WTC11 (cell line): ENCODE measurements at regions not wholly inside any gene's neighbourhood (a gene's known extent, or its start where the extent isn't known, plus 50 kb on each side); places are given as distances from the start of the nearest gene placed in this dataset.

ENCODE experiments used
- ATAC-seq: fragments of 200-7000 bp; cut with Tn5 transposase; 2 replicates; pipeline ENCODE4 v1.10.0; 2021; ENCODE audit warnings: mild to moderate bottlenecking, moderate library complexity
- CTCF ChIA-PET: fragments of 300-600 bp; sonication (Branson Sonifier 250); formaldehyde crosslinking; loops from one replicate; lab custom pipeline; 2021; ENCODE audit warnings: antibody characterized with exemption; lab: Charles Lee
- POLR2A ChIA-PET: fragments of 350-600 bp; sonication (Branson Sonifier 250); formaldehyde crosslinking; loops from one replicate; lab custom pipeline; 2021; ENCODE audit warnings: antibody characterized with exemption; lab: Charles Lee
- DNase-seq: peaks from one replicate; pipeline ENCODE4 v3.0.0; 2021; ENCODE audit warnings: low spot score
- H3K27ac Mint-ChIP-seq: 2 replicates; pipeline ENCODE4 v1.8.0; 2021; ENCODE audit warnings: mixed read lengths
- H3K27me3 Mint-ChIP-seq: 2 replicates; pipeline ENCODE4 v1.8.0; 2021; ENCODE audit warnings: low read depth, mild to moderate bottlenecking, moderate library complexity, mixed read lengths
- H3K36me3 Mint-ChIP-seq: 2 replicates; pipeline ENCODE4 v1.8.0; 2021; ENCODE audit warnings: mixed read lengths
- H3K4me1 Mint-ChIP-seq: 2 replicates; pipeline ENCODE4 v1.8.0; 2022; ENCODE audit warnings: mixed read lengths
- H3K4me3 Mint-ChIP-seq: 2 replicates; pipeline ENCODE4 v1.8.0; 2021; ENCODE audit warnings: mild to moderate bottlenecking, moderate library complexity, mixed read lengths
- H3K9me3 Mint-ChIP-seq: 2 replicates; pipeline ENCODE4 v1.8.0; 2021; ENCODE audit warnings: mixed read lengths
- AFF4 ChIP-seq: sonication (generic); formaldehyde crosslinking; IDR thresholded peaks from 2 replicates; pipeline ENCODE4 v1.8.1; 2023; ENCODE audit warnings: mild to moderate bottlenecking, missing genetic modification reagents, borderline replicate concordance
- ATF3 ChIP-seq: sonication (generic); formaldehyde crosslinking; conservative IDR thresholded peaks from 2 replicates; pipeline ENCODE4 v1.8.1; 2022; ENCODE audit warnings: mild to moderate bottlenecking, missing genetic modification reagents
- E2F4 ChIP-seq: sonication (generic); formaldehyde crosslinking; IDR thresholded peaks from 2 replicates; pipeline ENCODE4 v1.8.1; 2022; ENCODE audit warnings: low read depth, mild to moderate bottlenecking, moderate library complexity, missing genetic modification reagents, borderline replicate concordance
- FOXK1 ChIP-seq: sonication (generic); formaldehyde crosslinking; IDR thresholded peaks from 2 replicates; pipeline ENCODE4 v1.8.0; 2022; ENCODE audit warnings: mild to moderate bottlenecking, moderate library complexity, missing genetic modification reagents
- FOXP1 ChIP-seq: sonication (generic); formaldehyde crosslinking; IDR thresholded peaks from 2 replicates; pipeline ENCODE4 v1.8.0; 2022; ENCODE audit warnings: missing genetic modification reagents, mild to moderate bottlenecking, moderate library complexity, borderline replicate concordance
- MYBL2 ChIP-seq: sonication (generic); formaldehyde crosslinking; IDR thresholded peaks from 2 replicates; pipeline ENCODE4 v1.8.1; 2023; ENCODE audit warnings: mild to moderate bottlenecking, moderate library complexity, missing genetic modification reagents
- NFYB ChIP-seq: sonication (generic); formaldehyde crosslinking; conservative IDR thresholded peaks from 2 replicates; pipeline ENCODE4 v1.8.0; 2022; ENCODE audit warnings: low read depth, missing genetic modification reagents
- NR2C2 ChIP-seq: sonication (generic); formaldehyde crosslinking; IDR thresholded peaks from 2 replicates; pipeline ENCODE4 v1.8.0; 2022; ENCODE audit warnings: mild to moderate bottlenecking, missing genetic modification reagents
- PRRX2 ChIP-seq: fragments of 250-450 bp; sonication (Bioruptor Pico); IDR thresholded peaks from 2 replicates; pipeline ENCODE4 v1.8.0; 2021; ENCODE audit warnings: mild to moderate bottlenecking
- SP1 ChIP-seq: sonication (generic); formaldehyde crosslinking; conservative IDR thresholded peaks from 2 replicates; pipeline ENCODE4 v1.8.1; 2022; ENCODE audit warnings: missing genetic modification reagents
- ZNF219 ChIP-seq: sonication (generic); formaldehyde crosslinking; IDR thresholded peaks from 2 replicates; pipeline ENCODE4 v1.8.0; 2023; ENCODE audit warnings: missing genetic modification reagents, mild to moderate bottlenecking, borderline replicate concordance
- ZNF396 ChIP-seq: fragments of 250-450 bp; sonication (Bioruptor Pico); IDR thresholded peaks from 2 replicates; pipeline ENCODE4 v1.8.0; 2021; ENCODE audit warnings: mild to moderate bottlenecking, moderate library complexity, borderline replicate concordance
- ZSCAN18 ChIP-seq: fragments of 250-450 bp; sonication (Bioruptor Pico); IDR thresholded peaks from 2 replicates; pipeline ENCODE4 v2.1.2; 2022; ENCODE audit warnings: mild to moderate bottlenecking, moderate library complexity
- TF ChIP-seq, protein P1 (sequence below): fragments of 250-450 bp; sonication (Bioruptor Pico); IDR thresholded peaks from 2 replicates; pipeline ENCODE4 v1.8.0; 2021; ENCODE audit warnings: mild to moderate bottlenecking
- TF ChIP-seq, protein P2 (sequence below): sonication (generic); formaldehyde crosslinking; IDR thresholded peaks from 2 replicates; pipeline ENCODE4 v1.8.1; 2023; ENCODE audit warnings: mild to moderate bottlenecking, missing genetic modification reagents
- TF ChIP-seq, protein P3 (sequence below): sonication (generic); formaldehyde crosslinking; IDR thresholded peaks from 2 replicates; pipeline ENCODE4 v1.8.1; 2023; ENCODE audit warnings: mild to moderate bottlenecking, moderate library complexity, missing genetic modification reagents
- TF ChIP-seq, protein P4 (sequence below): sonication (generic); formaldehyde crosslinking; IDR thresholded peaks from 2 replicates; pipeline ENCODE4 v1.8.0; 2022; ENCODE audit warnings: mild to moderate bottlenecking, missing genetic modification reagents
- TF ChIP-seq, protein P5 (sequence below): sonication (generic); formaldehyde crosslinking; IDR thresholded peaks from 2 replicates; pipeline ENCODE4 v1.8.1; 2022; ENCODE audit warnings: mild to moderate bottlenecking, missing genetic modification reagents, moderate library complexity, borderline replicate concordance

DNA sequence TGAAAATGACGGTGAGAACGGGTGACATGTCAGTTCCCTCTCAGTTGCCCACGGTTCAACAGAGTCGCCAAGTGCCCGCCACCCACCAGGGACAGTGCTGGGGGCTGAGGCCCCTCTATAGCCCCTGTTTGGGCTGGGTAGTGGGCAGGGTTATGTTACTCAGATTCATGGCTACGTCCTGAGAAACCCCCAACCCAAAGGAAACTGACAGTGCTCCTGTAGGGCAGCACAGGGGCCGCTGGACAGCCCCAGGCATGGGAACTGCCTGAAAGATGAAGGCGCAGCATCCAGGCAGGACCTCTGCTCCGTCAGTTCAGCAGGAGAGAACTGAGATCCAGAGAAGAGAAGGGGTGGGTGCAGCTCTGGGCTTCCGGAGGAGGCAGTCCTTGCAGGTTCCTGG, 118.9 kb upstream of the PMEPA1 start:
- no peak for ATAC-seq
- POLR2A ChIA-PET = no interaction called here
- H3K36me3 Mint-ChIP-seq = no peaks in the 10 kb centered on the region
- TF ChIP-seq ZNF219 (CRISPR knock-in tag) (no peak), FOXK1 (CRISPR knock-in tag) (no peak), SP1 (CRISPR knock-in tag) (no peak), ATF3 (no peak), AFF4 (CRISPR knock-in tag) (no peak)
- TF ChIP-seq, protein P1, sequence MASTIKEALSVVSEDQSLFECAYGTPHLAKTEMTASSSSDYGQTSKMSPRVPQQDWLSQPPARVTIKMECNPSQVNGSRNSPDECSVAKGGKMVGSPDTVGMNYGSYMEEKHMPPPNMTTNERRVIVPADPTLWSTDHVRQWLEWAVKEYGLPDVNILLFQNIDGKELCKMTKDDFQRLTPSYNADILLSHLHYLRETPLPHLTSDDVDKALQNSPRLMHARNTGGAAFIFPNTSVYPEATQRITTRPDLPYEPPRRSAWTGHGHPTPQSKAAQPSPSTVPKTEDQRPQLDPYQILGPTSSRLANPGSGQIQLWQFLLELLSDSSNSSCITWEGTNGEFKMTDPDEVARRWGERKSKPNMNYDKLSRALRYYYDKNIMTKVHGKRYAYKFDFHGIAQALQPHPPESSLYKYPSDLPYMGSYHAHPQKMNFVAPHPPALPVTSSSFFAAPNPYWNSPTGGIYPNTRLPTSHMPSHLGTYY (CRISPR knock-in tag) = no peak
- TF ChIP-seq, all 79 proteins: peak for 0
- H3K4me1 Mint-ChIP-seq = no peaks in the 10 kb centered on the region
- H3K4me3 Mint-ChIP-seq = no peak overlapping the region
- CTCF ChIA-PET = no interaction called here
- no peaks in the 10 kb centered on the region for H3K27me3 Mint-ChIP-seq
- no peaks in the 10 kb centered on the region for H3K9me3 Mint-ChIP-seq
- H3K27ac Mint-ChIP-seq = no peak overlapping the region
- no peak for DNase-seq

DNA sequence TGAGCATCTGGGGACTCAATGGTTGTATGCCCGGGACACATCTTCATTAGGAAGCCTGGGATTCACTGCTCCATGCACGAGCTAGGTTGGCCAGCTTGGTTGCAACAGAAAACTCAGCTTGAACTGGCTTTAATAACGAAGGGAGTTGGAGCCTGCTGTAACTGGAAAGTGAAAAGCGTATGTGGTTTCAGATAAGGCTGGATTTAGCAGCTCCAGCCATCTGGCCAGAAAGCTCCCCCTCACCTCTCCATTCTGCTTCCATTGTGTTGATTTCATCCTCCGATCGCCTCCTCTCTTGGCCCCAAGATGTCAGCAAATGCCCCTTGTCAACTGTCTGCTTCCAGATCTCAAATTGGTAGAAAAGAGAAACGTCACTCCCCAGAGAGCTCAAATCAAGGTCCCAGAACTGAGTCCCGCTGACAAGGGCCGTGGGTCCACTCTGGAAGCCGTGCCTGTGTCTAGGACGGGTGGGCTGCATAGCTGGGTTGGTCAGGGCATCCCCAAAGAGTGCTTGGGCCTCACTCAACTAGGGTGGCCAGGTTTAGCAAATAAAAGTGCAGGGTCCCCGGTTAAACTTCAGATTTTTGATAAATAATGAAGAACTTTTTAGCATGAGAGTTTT, 117.0 kb upstream of the PMEPA1 start:
- no peak overlapping the region for H3K4me3 Mint-ChIP-seq
- CTCF ChIA-PET = no interaction called here
- DNase-seq (no peak), ATAC-seq (no peak)
- no peaks in the 10 kb centered on the region for H3K27me3 Mint-ChIP-seq
- H3K9me3 Mint-ChIP-seq = no peaks in the 10 kb centered on the region
- no peak overlapping the region for H3K27ac Mint-ChIP-seq
- POLR2A ChIA-PET = no interaction called here
- H3K4me1 Mint-ChIP-seq = no peaks in the 10 kb centered on the region
- no peaks in the 10 kb centered on the region for H3K36me3 Mint-ChIP-seq
- no peak for TF ChIP-seq ZSCAN18
- TF ChIP-seq, protein P2, sequence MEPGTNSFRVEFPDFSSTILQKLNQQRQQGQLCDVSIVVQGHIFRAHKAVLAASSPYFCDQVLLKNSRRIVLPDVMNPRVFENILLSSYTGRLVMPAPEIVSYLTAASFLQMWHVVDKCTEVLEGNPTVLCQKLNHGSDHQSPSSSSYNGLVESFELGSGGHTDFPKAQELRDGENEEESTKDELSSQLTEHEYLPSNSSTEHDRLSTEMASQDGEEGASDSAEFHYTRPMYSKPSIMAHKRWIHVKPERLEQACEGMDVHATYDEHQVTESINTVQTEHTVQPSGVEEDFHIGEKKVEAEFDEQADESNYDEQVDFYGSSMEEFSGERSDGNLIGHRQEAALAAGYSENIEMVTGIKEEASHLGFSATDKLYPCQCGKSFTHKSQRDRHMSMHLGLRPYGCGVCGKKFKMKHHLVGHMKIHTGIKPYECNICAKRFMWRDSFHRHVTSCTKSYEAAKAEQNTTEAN (CRISPR knock-in tag) = no peak
- TF ChIP-seq NR2C2 = no peak
- TF ChIP-seq, protein P3, sequence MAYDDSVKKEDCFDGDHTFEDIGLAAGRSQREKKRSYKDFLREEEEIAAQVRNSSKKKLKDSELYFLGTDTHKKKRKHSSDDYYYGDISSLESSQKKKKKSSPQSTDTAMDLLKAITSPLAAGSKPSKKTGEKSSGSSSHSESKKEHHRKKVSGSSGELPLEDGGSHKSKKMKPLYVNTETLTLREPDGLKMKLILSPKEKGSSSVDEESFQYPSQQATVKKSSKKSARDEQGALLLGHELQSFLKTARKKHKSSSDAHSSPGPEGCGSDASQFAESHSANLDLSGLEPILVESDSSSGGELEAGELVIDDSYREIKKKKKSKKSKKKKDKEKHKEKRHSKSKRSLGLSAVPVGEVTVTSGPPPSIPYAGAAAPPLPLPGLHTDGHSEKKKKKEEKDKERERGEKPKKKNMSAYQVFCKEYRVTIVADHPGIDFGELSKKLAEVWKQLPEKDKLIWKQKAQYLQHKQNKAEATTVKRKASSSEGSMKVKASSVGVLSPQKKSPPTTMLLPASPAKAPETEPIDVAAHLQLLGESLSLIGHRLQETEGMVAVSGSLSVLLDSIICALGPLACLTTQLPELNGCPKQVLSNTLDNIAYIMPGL (CRISPR knock-in tag) = no peak
- no peak for TF ChIP-seq ZNF396 (CRISPR knock-in tag)
- no peak for TF ChIP-seq FOXP1 (CRISPR knock-in tag)
- TF ChIP-seq NFYB = no peak
- TF ChIP-seq, protein P4, sequence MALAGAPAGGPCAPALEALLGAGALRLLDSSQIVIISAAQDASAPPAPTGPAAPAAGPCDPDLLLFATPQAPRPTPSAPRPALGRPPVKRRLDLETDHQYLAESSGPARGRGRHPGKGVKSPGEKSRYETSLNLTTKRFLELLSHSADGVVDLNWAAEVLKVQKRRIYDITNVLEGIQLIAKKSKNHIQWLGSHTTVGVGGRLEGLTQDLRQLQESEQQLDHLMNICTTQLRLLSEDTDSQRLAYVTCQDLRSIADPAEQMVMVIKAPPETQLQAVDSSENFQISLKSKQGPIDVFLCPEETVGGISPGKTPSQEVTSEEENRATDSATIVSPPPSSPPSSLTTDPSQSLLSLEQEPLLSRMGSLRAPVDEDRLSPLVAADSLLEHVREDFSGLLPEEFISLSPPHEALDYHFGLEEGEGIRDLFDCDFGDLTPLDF (CRISPR knock-in tag) = no peak
- TF ChIP-seq MYBL2 = no peak
- no peak for TF ChIP-seq PRRX2 (CRISPR knock-in tag)
- TF ChIP-seq, protein P5, sequence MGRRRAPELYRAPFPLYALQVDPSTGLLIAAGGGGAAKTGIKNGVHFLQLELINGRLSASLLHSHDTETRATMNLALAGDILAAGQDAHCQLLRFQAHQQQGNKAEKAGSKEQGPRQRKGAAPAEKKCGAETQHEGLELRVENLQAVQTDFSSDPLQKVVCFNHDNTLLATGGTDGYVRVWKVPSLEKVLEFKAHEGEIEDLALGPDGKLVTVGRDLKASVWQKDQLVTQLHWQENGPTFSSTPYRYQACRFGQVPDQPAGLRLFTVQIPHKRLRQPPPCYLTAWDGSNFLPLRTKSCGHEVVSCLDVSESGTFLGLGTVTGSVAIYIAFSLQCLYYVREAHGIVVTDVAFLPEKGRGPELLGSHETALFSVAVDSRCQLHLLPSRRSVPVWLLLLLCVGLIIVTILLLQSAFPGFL (CRISPR knock-in tag) = no peak
- TF ChIP-seq E2F4 (CRISPR knock-in tag) = no peak
